HG03095 (cell line): ENCODE measurements at regions not wholly inside any gene's neighbourhood (a gene's known extent, or its start where the extent isn't known, plus 50 kb on each side); places are given as distances from the start of the nearest gene placed in this dataset.

ENCODE experiments used
- ATAC-seq: cut with Tn5 transposase; IDR thresholded peaks from one replicate; pipeline ENCODE4 v1.9.1; 2021; ENCODE audit warnings: moderate library complexity; ENCODE audit not compliant: unreplicated experiment

GRCh38 chr21:15363921-15364320 is 299.1 kb upstream of the NRIP1 start:
- no peak for ATAC-seq

- no peak for ATAC-seq
Observed at GRCh38 chr21:15365751-15366392, 301.1 kb upstream of the NRIP1 start.

- ATAC-seq = no peak
Observed at GRCh38 chr21:15366555-15366954, 301.8 kb upstream of the NRIP1 start.

GRCh38 chr21:15367061-15367626 is 302.3 kb upstream of the NRIP1 start:
- no peak for ATAC-seq

GRCh38 chr21:15370462-15370975 is 305.7 kb upstream of the NRIP1 start:
- ATAC-seq = no peak

- ATAC-seq = no peak
Observed at GRCh38 chr21:15373941-15374340, 309.1 kb upstream of the NRIP1 start.

GRCh38 chr21:15379776-15380175 is 315.0 kb upstream of the NRIP1 start:
- ATAC-seq = no peak

- no peak for ATAC-seq
Observed at GRCh38 chr21:15383588-15383987, 318.8 kb upstream of the NRIP1 start.

GRCh38 chr21:15390049-15390448 is 325.2 kb upstream of the NRIP1 start:
- no peak for ATAC-seq

GRCh38 chr21:15397258-15397657 is 332.5 kb upstream of the NRIP1 start:
- no peak for ATAC-seq

GRCh38 chr21:15400905-15401304 is 328.9 kb upstream of the USP25 start:
- no peak for ATAC-seq

- ATAC-seq = no peak
Observed at GRCh38 chr21:15401331-15401730, 328.5 kb upstream of the USP25 start.

GRCh38 chr21:15405214-15405613 is 324.6 kb upstream of the USP25 start:
- no peak for ATAC-seq

GRCh38 chr21:15406791-15407190 is 323.0 kb upstream of the USP25 start:
- no peak for ATAC-seq

GRCh38 chr21:15407585-15407984 is 322.2 kb upstream of the USP25 start:
- ATAC-seq = no peak

- ATAC-seq = peak; percentile 96
Observed at GRCh38 chr21:15408089-15408488, 321.7 kb upstream of the USP25 start.

GRCh38 chr21:15409031-15409430 is 320.8 kb upstream of the USP25 start:
- no peak for ATAC-seq

GRCh38 chr21:15410853-15411252 is 318.9 kb upstream of the USP25 start:
- ATAC-seq = no peak

- no peak for ATAC-seq
Observed at GRCh38 chr21:15414057-15414456, 315.7 kb upstream of the USP25 start.

GRCh38 chr21:15415541-15416261 is 314.1 kb upstream of the USP25 start:
- ATAC-seq = no peak

- no peak for ATAC-seq
Observed at GRCh38 chr21:15421441-15421881, 308.3 kb upstream of the USP25 start.

GRCh38 chr21:15421947-15422346 is 307.8 kb upstream of the USP25 start:
- ATAC-seq = no peak
